Left lung (tissue), 4 donors: ENCODE measurements at regions not wholly inside any gene's neighbourhood (a gene's known extent, or its start where the extent isn't known, plus 50 kb on each side); places are given as distances from the start of the nearest gene placed in this dataset.

ENCODE experiments used
- ATAC-seq: fragments of 200-7000 bp; cut with Tn5 transposase; one replicate; pipeline ENCODE4 v1.9.1; 2020; ENCODE audit warnings: moderate library complexity
- DNase-seq, 4 donors: peaks; one replicate each; pipeline ENCODE4 v3.0.0-alpha.2; 2013 to 2020
- H3K27ac ChIP-seq, 2 donors: fragments of 200-600 bp; sonication (generic) in 1 of 2; one replicate each; pipeline versions ENCODE4 v1.5.0 to v1.8.0; 2020 to 2021
- H3K27me3 ChIP-seq, 2 donors: fragments of 200-600 bp; sonication (generic) in 1 of 2; one replicate each; pipeline versions ENCODE4 v1.5.0 to v1.8.0; 2020 to 2021
- H3K36me3 ChIP-seq, 2 donors: fragments of 200-600 bp; sonication (generic) in 1 of 2; one replicate each; pipeline versions ENCODE4 v1.5.0 to v1.8.0; 2020 to 2021
- H3K4me1 ChIP-seq, 2 donors: fragments of 200-600 bp; one replicate each; pipeline ENCODE4 v1.8.0; 2021
- H3K4me3 ChIP-seq, 2 donors: fragments of 200-600 bp; sonication (generic) in 1 of 2; one replicate each; pipeline versions ENCODE4 v1.5.0 to v1.8.0; 2020 to 2021; ENCODE audit warnings: mild to moderate bottlenecking in 1 of 2
- H3K9me3 ChIP-seq, 2 donors: fragments of 200-600 bp; sonication (generic) in 1 of 2; one replicate each; pipeline versions ENCODE4 v1.5.0 to v1.8.0; 2020 to 2021
- CTCF ChIP-seq, 2 donors: fragments of 200-600 bp; sonication (generic) in 1 of 2; IDR thresholded peaks; one replicate each; pipeline versions ENCODE4 v1.5.0 to v1.8.0; 2021; ENCODE audit warnings: antibody characterized with exemption in 2 of 2
- intact Hi-C, 2 donors: fragments of 100-400 bp; cut with DNase I; formaldehyde crosslinking; loops; one replicate each; pipeline versions ENCODE4 v1.11.2 to v1.14.2; 2022
- donor health status: DM: no; HTN: yes; CAD: no.
- donor health status: DM: no; HTN: no; CAD: no.

- H3K36me3 ChIP-seq: no peaks in the 10 kb centered on the region
- intact Hi-C loops: no loop called here
- H3K9me3 ChIP-seq: no peaks in the 10 kb centered on the region
- TF ChIP-seq CTCF (IDR thresholded peaks at IDR 0.05): no peak
- DNase-seq (no peak), ATAC-seq (no peak)
- no peak overlapping the region for H3K27ac ChIP-seq
- no peak overlapping the region for H3K4me3 ChIP-seq
- H3K4me1 ChIP-seq: no peaks in the 10 kb centered on the region
- no peaks in the 10 kb centered on the region for H3K27me3 ChIP-seq
These were observed 126.3 kb downstream of the C5orf15 start for GRCh38 chr5:133841831-133842750.

- no peaks in the 10 kb centered on the region for H3K4me1 ChIP-seq
- H3K36me3 ChIP-seq: no peaks in the 10 kb centered on the region
- H3K9me3 ChIP-seq: peaks cover 0 to 4% of the 10 kb centered on the region in 2 donors
- no peak overlapping the region for H3K4me3 ChIP-seq
- no peak for DNase-seq
- no peaks in the 10 kb centered on the region for H3K27me3 ChIP-seq
- no peak overlapping the region for H3K27ac ChIP-seq
- TF ChIP-seq CTCF (IDR thresholded peaks at IDR 0.05): no peak
- intact Hi-C loops: no loop called here
- ATAC-seq: no peak
These were observed 128.3 kb downstream of the C5orf15 start for GRCh38 chr5:133840168-133840567.

- Histone ChIP-seq H3K36me3 (no peaks in the 10 kb centered on the region), H3K27me3 (no peaks in the 10 kb centered on the region), H3K4me1 (no peaks in the 10 kb centered on the region), H3K27ac (no peak overlapping the region), H3K9me3 (peaks cover 0 to 4% of the 10 kb centered on the region in 2 donors), H3K4me3 (no peak overlapping the region)
- TF ChIP-seq CTCF (IDR thresholded peaks at IDR 0.05): no peak
- ATAC-seq (no peak), DNase-seq (no peak)
- intact Hi-C loops: no loop called here
These were observed 128.7 kb downstream of the C5orf15 start for GRCh38 chr5:133839721-133840120.

- Histone ChIP-seq H3K27ac (no peak overlapping the region), H3K36me3 (no peaks in the 10 kb centered on the region), H3K4me3 (no peak overlapping the region), H3K9me3 (peaks cover 0 to 4% of the 10 kb centered on the region in 2 donors), H3K4me1 (no peaks in the 10 kb centered on the region), H3K27me3 (no peaks in the 10 kb centered on the region)
- TF ChIP-seq CTCF (IDR thresholded peaks at IDR 0.05): no peak
- intact Hi-C loops: no loop called here
- DNase-seq: no peak
- ATAC-seq: no peak
These were observed 129.3 kb downstream of the C5orf15 start for GRCh38 chr5:133839090-133839489.

GRCh38 chr5:133838286-133838685 lies 130.1 kb downstream of the C5orf15 start:
- H3K4me3 ChIP-seq: no peak overlapping the region
- DNase-seq (no peak), ATAC-seq (no peak)
- H3K4me1 ChIP-seq: no peaks in the 10 kb centered on the region
- H3K36me3 ChIP-seq: no peaks in the 10 kb centered on the region
- TF ChIP-seq CTCF (IDR thresholded peaks at IDR 0.05): no peak
- peaks cover 0 to 4% of the 10 kb centered on the region in 2 donors for H3K9me3 ChIP-seq
- H3K27ac ChIP-seq: no peak overlapping the region
- no peaks in the 10 kb centered on the region for H3K27me3 ChIP-seq
- intact Hi-C loops: no loop called here
